Liver (tissue), 7 donors: ENCODE measurements at regions not wholly inside any gene's neighbourhood (a gene's known extent, or its start where the extent isn't known, plus 50 kb on each side); places are given as distances from the start of the nearest gene placed in this dataset.
"Not testable (repeated sequence)": the region's sequence is repeated elsewhere in the genome, so short reads cannot be mapped to it uniquely, and the experiment has no call there.

ENCODE experiments used
- DNase-seq: peaks from one replicate; pipeline ENCODE4 v3.0.0-alpha.2; 2017; ENCODE audit warnings: low spot score
- H3K27ac ChIP-seq, 2 donors: one replicate each; pipeline ENCODE4 v1.7.0; 2013; ENCODE audit warnings: inconsistent platforms in 2 of 2, low read length in 2 of 2, control low read depth in 1 of 2, low read depth in 1 of 2, mild to moderate bottlenecking in 1 of 2
- H3K27me3 ChIP-seq, 4 donors: one replicate each; pipeline versions ENCODE4 v1.6.1 to v1.7.0; 2013; ENCODE audit warnings: low read length in 3 of 4, inconsistent platforms in 1 of 4, mild to moderate bottlenecking in 1 of 4, moderate library complexity in 1 of 4; ENCODE audit not compliant: control insufficient read depth in 4 of 4, insufficient read depth in 4 of 4
- H3K36me3 ChIP-seq, 4 donors: one replicate each; pipeline versions ENCODE4 v1.6.1 to v1.7.0; 2013; ENCODE audit warnings: low read length in 3 of 4, mild to moderate bottlenecking in 3 of 4, low read depth in 1 of 4, moderate library complexity in 1 of 4; ENCODE audit not compliant: control insufficient read depth in 4 of 4, insufficient read depth in 3 of 4
- H3K4me1 ChIP-seq, 4 donors: one replicate each; pipeline versions ENCODE4 v1.6.1 to v1.7.0; 2013; ENCODE audit warnings: low read length in 3 of 4, mild to moderate bottlenecking in 3 of 4, moderate library complexity in 1 of 4; ENCODE audit not compliant: control insufficient read depth in 4 of 4, insufficient read depth in 4 of 4
- H3K4me3 ChIP-seq, 3 donors: one replicate each; pipeline versions ENCODE4 v1.6.1 to v1.7.0; 2013; ENCODE audit warnings: low read length in 3 of 3, control low read depth in 1 of 3, low read depth in 1 of 3, mild to moderate bottlenecking in 1 of 3
- H3K9ac ChIP-seq, 2 donors: one replicate each; pipeline ENCODE4 v1.7.0; 2013; ENCODE audit warnings: low read length in 2 of 2, mild to moderate bottlenecking in 2 of 2, moderate library complexity in 2 of 2, control low read depth in 1 of 2, low read depth in 1 of 2
- H3K9me3 ChIP-seq, 4 donors: one replicate each; pipeline versions ENCODE4 v1.6.1 to v1.7.0; 2013; ENCODE audit warnings: low read length in 3 of 4; ENCODE audit not compliant: control insufficient read depth in 4 of 4
- EGR1 ChIP-seq, 2 donors: IDR thresholded peaks; 2 replicates each; pipeline ENCODE4 v1.6.1; 2016 to 2018; ENCODE audit warnings: antibody characterized with exemption in 2 of 2, low read depth in 2 of 2
- FOXA1 ChIP-seq: IDR thresholded peaks from 2 replicates; pipeline ENCODE4 v1.6.1; 2016; ENCODE audit warnings: antibody characterized with exemption
- FOXA2 ChIP-seq: IDR thresholded peaks from 2 replicates; pipeline ENCODE4 v1.6.1; 2016; ENCODE audit warnings: antibody characterized with exemption
- HNF4A ChIP-seq, 2 donors: conservative IDR thresholded peaks; 2 replicates each; pipeline ENCODE4 v1.6.1; 2016; ENCODE audit warnings: antibody characterized with exemption in 2 of 2, mild to moderate bottlenecking in 2 of 2
- JUND ChIP-seq, 2 donors: IDR thresholded peaks; 2 replicates each; pipeline ENCODE4 v1.6.1; 2016; ENCODE audit warnings: antibody characterized with exemption in 2 of 2
- RAD21 ChIP-seq, 2 donors: IDR thresholded peaks; 2 replicates each; pipeline ENCODE4 v1.6.1; 2016; ENCODE audit warnings: antibody characterized with exemption in 2 of 2, mild to moderate bottlenecking in 2 of 2
- REST ChIP-seq: IDR thresholded peaks from 2 replicates; pipeline ENCODE4 v1.6.1; 2016; ENCODE audit warnings: antibody characterized with exemption, mild to moderate bottlenecking
- YY1 ChIP-seq: IDR thresholded peaks from 2 replicates; pipeline ENCODE4 v1.6.1; 2016; ENCODE audit warnings: antibody characterized with exemption, mild to moderate bottlenecking
- WGBS: extraction: QIAGEN DNeasy Blood & Tissue Kit; methylation state at CpG from one replicate; pipeline ENCODE4 v1.1.7; 2013; 5-methylcytosine and 5-hydroxymethylcytosine counted together
- TF ChIP-seq, protein P1 (sequence below): IDR thresholded peaks from 2 replicates; pipeline ENCODE4 v1.6.1; 2016; ENCODE audit warnings: antibody characterized with exemption
- TF ChIP-seq, protein P2 (sequence below): IDR thresholded peaks from 2 replicates; pipeline ENCODE4 v1.6.1; 2016; ENCODE audit warnings: antibody characterized with exemption
- donor health status: healthy.
- donor health status: healthy.
- donor health status: healthy.
- donor health status: healthy.

- DNase-seq = no peak
- Histone ChIP-seq H3K36me3 (no peaks in the 10 kb centered on the region), H3K4me1 (peaks cover 0 to 4% (median 1%) of the 10 kb centered on the region in 4 donors), H3K4me3 (no peak overlapping the region), H3K27me3 (no peaks in the 10 kb centered on the region), H3K27ac (no peak overlapping the region), H3K9ac (no peak overlapping the region), H3K9me3 (no peaks in the 10 kb centered on the region)
- TF ChIP-seq, protein P1, sequence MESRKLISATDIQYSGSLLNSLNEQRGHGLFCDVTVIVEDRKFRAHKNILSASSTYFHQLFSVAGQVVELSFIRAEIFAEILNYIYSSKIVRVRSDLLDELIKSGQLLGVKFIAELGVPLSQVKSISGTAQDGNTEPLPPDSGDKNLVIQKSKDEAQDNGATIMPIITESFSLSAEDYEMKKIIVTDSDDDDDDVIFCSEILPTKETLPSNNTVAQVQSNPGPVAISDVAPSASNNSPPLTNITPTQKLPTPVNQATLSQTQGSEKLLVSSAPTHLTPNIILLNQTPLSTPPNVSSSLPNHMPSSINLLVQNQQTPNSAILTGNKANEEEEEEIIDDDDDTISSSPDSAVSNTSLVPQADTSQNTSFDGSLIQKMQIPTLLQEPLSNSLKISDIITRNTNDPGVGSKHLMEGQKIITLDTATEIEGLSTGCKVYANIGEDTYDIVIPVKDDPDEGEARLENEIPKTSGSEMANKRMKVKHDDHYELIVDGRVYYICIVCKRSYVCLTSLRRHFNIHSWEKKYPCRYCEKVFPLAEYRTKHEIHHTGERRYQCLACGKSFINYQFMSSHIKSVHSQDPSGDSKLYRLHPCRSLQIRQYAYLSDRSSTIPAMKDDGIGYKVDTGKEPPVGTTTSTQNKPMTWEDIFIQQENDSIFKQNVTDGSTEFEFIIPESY = no peak
- TF ChIP-seq FOXA2 = no peak
- no peak for TF ChIP-seq REST
- 94% methylated on average over 10 of the region's 10 CpGs for WGBS
These were observed 71.4 kb upstream of the SNX9 start for GRCh38 chr6:157751547-157752200.

GRCh38 chr6:157752879-157753278 is 70.2 kb upstream of the SNX9 start:
- H3K27me3 ChIP-seq, H3K4me3 ChIP-seq, DNase-seq, H3K27ac ChIP-seq, H3K9ac ChIP-seq, H3K36me3 ChIP-seq, H3K9me3 ChIP-seq: not testable (repeated sequence)
- H3K4me1 ChIP-seq = peaks cover 0 to 10% (median 7%) of the 10 kb centered on the region in 4 donors
- WGBS = 81% methylated on average over 3 of the region's 3 CpGs

DNA sequence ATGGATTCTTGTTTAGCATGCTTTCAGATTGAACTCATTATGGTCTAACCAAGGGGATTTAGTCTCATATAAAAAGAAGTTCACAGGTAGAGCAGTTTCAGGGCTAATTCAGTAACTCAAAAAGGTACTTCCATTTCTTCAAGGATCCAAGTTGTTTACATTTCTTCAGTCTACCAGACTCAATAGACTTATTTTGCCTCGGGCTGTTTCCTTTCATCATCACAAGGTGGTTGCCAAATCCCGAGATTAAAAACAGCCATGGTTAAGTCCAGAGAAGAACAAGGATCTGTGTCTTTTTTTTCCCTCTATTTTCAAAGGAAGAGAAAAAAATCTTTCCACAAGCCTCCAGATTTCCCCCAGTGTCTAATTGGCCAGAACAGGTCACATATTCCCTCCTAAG is 69.8 kb upstream of the SNX9 start:
- no peak for TF ChIP-seq REST
- TF ChIP-seq JUND (IDR thresholded peaks at IDR 0.05) = no peak
- TF ChIP-seq, protein P2, sequence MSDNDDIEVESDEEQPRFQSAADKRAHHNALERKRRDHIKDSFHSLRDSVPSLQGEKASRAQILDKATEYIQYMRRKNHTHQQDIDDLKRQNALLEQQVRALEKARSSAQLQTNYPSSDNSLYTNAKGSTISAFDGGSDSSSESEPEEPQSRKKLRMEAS = no peak
- no peak for TF ChIP-seq EGR1 (IDR thresholded peaks at IDR 0.05; ENCODE audit: low read depth in 2 of 2)
- TF ChIP-seq FOXA1 = no peak
- TF ChIP-seq RAD21 (IDR thresholded peaks at IDR 0.05) = no peak
- TF ChIP-seq, protein P1 = no peak
- no peak for TF ChIP-seq YY1
- no peak for TF ChIP-seq HNF4A (conservative IDR thresholded peaks at IDR 0.05)

DNA sequence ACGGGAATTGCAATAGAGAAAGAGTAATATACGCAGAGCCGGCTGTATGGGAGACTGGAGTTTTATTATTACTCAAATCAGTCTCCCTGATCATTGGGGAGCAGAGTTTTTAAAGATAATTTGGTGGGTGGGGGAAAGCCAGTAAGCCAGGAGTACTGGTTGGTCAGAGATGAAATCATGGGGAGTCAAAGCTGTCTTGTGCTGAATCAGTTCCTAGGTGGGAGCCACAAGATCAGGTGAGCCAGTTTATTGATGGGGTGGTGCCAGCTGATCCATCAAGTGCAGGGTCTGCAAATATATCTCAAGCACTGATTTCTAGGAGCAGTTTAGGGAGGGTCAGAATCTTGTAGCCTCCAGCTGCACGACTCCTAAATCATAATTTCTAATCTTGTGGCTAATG is 69.2 kb upstream of the SNX9 start:
- peaks cover 0 to 10% (median 7%) of the 10 kb centered on the region in 4 donors for H3K4me1 ChIP-seq
- H3K27me3 ChIP-seq, H3K4me3 ChIP-seq, H3K9ac ChIP-seq, H3K27ac ChIP-seq, H3K9me3 ChIP-seq, DNase-seq, H3K36me3 ChIP-seq: not testable (repeated sequence)
- WGBS = 94% methylated on average over 4 of the region's 4 CpGs

More for the DNA sequence above, 69.8 kb upstream of the SNX9 start:
- 77% methylated on average over 2 of the region's 2 CpGs for WGBS
- H3K4me3 ChIP-seq = no peak overlapping the region
- H3K36me3 ChIP-seq = no peaks in the 10 kb centered on the region
- no peaks in the 10 kb centered on the region for H3K9me3 ChIP-seq
- H3K27ac ChIP-seq = no peak overlapping the region
- no peaks in the 10 kb centered on the region for H3K27me3 ChIP-seq
- H3K9ac ChIP-seq = no peak overlapping the region
- DNase-seq = no peak
- peaks cover 0 to 10% (median 7%) of the 10 kb centered on the region in 4 donors for H3K4me1 ChIP-seq
